ENCODE measurements at regions not wholly inside any gene's neighbourhood (a gene's known extent, or its start where the extent isn't known, plus 50 kb on each side); places are given as distances from the start of the nearest gene placed in this dataset.

DNA sequence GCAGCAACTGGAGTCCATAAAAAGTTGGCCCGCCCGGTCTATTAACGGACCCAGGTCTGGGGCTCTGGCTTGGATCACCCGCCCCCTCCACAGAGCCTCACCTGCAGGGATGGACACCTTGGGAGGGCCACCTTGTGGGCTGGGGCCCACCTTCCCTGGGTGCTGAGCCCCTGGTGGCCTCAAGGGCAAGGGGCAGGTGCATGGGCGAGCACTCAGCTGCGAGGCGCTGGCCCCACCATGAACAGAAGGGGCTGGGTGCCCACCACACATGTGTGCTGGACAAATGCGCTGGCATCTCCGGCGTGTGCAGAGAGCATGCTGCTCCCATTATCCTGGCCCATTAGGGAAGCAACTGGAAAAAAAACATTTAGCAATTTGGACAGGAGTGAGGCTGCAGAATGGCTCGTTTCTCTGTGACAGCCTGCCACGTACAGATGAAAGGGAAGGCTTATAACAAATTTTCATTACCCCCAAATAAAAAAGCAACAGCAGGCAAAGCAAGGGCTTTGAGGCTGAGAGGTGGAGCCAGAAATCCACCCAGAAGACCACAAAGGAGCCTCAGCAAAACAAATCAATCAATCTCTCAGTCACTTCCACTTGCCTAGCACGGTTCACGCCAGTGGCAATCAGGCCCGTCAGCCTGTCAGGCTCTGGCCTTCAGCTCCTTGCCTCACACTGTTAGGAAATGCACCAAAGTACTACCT, 253.1 kb upstream of the ZNF521 start:
- ChIA-PET CTCF (no interaction called here), POLR2A (ENCODE audit: low non-redundant PET) (no interaction called here)
- no peak for DNase-seq (ENCODE audit: low spot score)
- no peak overlapping the region for H3K27ac ChIP-seq
- TF ChIP-seq, protein P1, sequence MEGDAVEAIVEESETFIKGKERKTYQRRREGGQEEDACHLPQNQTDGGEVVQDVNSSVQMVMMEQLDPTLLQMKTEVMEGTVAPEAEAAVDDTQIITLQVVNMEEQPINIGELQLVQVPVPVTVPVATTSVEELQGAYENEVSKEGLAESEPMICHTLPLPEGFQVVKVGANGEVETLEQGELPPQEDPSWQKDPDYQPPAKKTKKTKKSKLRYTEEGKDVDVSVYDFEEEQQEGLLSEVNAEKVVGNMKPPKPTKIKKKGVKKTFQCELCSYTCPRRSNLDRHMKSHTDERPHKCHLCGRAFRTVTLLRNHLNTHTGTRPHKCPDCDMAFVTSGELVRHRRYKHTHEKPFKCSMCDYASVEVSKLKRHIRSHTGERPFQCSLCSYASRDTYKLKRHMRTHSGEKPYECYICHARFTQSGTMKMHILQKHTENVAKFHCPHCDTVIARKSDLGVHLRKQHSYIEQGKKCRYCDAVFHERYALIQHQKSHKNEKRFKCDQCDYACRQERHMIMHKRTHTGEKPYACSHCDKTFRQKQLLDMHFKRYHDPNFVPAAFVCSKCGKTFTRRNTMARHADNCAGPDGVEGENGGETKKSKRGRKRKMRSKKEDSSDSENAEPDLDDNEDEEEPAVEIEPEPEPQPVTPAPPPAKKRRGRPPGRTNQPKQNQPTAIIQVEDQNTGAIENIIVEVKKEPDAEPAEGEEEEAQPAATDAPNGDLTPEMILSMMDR (conservative IDR thresholded peaks at IDR 0.05; ENCODE audit: low read depth) = no peak

DNA sequence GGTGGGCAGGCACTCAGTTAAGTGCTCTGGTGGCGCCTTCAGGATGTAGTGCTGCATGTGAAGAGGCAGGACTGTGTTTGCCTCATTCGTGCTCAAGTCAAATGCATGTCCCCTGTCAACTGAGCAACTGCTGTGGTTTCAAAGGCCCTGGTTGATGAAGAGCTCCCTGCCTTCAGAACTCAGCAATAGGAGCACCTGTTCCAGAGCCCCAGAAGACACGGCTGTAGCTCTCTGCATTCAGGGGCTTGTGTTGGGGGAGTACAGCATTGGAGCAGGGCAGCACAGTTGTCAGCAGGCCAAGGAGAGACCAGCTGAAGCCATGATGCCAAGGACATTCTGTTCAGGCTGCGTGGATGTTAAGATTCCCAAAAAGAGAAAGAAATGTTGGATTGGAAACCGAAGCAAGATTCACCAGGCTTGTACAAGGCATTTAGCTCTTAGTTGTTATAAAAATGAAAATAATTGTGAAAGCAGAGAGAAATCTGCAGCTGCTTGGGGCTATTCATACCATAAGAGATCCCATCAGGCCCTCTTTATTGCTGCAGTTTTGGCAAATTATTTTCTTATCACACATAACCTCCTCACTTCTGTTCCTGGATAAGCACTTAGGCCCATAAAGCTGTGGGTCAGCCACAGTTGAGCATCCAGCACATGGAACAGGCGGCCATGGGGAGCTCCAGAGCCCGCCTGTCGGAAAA, 252.4 kb upstream of the ZNF521 start:
- CTCF ChIA-PET = no interaction called here
- POLR2A ChIA-PET (ENCODE audit: low non-redundant PET) = no interaction called here
- no peak for DNase-seq (ENCODE audit: low spot score)
- no peak overlapping the region for H3K27ac ChIP-seq
- TF ChIP-seq, protein P1 (conservative IDR thresholded peaks at IDR 0.05; ENCODE audit: low read depth) = no peak

DNA sequence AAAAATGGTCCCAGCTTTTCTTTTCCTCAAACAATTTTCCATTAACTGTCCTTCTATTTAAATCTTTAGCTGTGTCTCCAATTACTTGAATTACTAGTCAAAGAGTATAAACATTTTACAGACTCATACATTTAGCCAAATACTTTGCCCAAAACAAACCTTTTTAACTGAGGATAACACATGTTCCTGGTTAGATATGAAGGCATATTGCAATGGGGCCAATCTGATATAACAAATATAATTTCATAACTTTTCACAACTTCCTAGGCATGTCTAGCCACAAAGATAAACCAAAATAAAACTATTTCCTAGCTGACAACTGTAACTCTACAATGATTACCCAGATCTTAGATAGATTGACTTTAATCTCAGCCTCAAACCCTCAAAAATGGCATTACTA, 247.5 kb upstream of the ZNF521 start:
- TF ChIP-seq, protein P1 (conservative IDR thresholded peaks at IDR 0.05; ENCODE audit: low read depth) = no peak
- CTCF ChIA-PET = no interaction called here
- no peak for DNase-seq (ENCODE audit: low spot score)
- H3K27ac ChIP-seq = no peak overlapping the region
- POLR2A ChIA-PET (ENCODE audit: low non-redundant PET) = no interaction called here

DNA sequence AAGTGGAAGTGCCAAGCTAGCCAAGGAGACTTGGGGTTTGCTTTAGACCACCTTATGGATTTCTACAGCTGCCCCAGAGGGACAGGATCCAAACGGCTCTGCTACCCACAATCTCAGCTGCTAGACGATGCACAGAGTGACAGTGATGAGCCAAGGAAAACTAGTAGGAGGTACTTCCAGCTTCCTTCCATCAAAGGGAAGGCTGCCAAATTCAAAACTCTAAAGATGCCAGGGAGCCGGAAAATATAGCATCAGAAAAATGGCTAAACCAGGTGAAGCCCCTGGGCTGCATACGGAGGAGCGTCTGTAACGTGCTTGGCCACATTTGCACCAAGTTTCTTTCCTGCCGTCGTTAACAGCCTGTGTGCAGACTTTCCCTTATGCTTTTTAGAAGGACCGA, 245.5 kb upstream of the ZNF521 start:
- H3K27ac ChIP-seq = no peak overlapping the region
- TF ChIP-seq, protein P1 (conservative IDR thresholded peaks at IDR 0.05; ENCODE audit: low read depth) = no peak
- ChIA-PET POLR2A (ENCODE audit: low non-redundant PET) (no interaction called here), CTCF (interaction anchor here (0.7 kb wide), 1 partner anchor 9 kb away, joined by 3 read pairs; no protein-coding TSS in a partner anchor)
- DNase-seq (ENCODE audit: low spot score) = no peak

DNA sequence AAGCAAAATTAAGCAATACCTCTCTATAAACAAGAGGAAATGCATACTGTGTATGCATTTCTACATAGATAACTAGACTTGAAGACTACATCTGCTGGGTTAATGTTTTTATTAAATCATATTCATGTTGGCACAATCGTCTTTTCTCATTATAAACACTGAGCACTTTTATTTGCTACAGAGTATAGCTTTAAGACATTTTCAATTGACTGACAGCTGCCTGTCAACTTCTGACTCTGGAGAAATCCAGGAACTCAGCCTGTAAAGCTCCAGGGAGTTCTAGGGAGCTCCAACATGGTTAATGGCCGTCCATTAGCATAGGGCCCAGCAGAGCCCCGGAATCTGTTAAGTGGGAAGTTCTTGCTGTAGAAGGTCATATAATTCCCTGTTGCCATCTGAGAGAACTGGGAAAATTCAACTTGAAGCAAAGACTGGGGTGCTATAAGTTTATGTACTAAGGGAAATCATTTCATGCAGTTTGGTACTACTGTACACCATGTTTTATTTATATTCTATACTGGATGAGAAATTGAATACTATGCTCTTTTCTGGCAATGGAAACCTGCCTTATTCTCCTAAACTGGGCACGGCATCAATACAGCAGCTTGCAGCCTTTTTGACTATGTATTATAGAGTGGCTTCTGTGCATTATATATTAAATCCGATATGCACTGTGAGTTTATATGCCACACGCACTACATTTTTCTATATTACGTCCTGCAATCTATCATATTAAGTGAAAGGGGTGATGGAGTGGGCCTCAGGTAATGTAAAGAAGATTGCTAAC, 243.5 kb upstream of the ZNF521 start:
- TF ChIP-seq, protein P1 (conservative IDR thresholded peaks at IDR 0.05; ENCODE audit: low read depth) = no peak
- ChIA-PET CTCF (no interaction called here), POLR2A (ENCODE audit: low non-redundant PET) (no interaction called here)
- no peak overlapping the region for H3K27ac ChIP-seq
- no peak for DNase-seq (ENCODE audit: low spot score)

DNA sequence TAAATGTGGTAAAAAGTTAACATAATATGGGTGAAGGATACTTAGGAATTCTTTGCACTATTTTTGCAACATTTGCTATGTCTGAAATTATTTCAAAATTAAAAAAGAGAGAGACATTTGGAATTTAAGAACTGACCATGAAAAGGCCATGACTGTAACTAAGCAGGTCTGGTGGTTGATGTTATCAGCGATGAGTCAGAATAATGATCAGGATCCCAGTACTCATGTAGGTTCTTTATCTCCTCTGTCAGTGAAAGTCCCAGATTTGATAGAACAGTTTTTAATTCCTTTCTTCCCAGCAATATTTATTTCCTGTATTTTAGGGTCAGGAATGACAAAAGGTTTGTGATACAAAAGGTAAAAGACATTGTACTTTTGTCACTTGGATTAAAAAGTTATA, 242.4 kb upstream of the ZNF521 start:
- ChIA-PET POLR2A (ENCODE audit: low non-redundant PET) (no interaction called here), CTCF (no interaction called here)
- H3K27ac ChIP-seq = no peak overlapping the region
- TF ChIP-seq, protein P1 (conservative IDR thresholded peaks at IDR 0.05; ENCODE audit: low read depth) = no peak
- DNase-seq (ENCODE audit: low spot score) = no peak

Measured in RWPE1 (cell line).